ENCODE measurements at regions not wholly inside any gene's neighbourhood (a gene's known extent, or its start where the extent isn't known, plus 50 kb on each side); places are given as distances from the start of the nearest gene placed in this dataset.

GRCh38 chr1:11364170-11364569 is 91.2 kb downstream of the UBIAD1 start:
- TF ChIP-seq CTCF (IDR thresholded peaks at IDR 0.05): peak in 1 of 4 experiments; percentile 15
- no peak for TF ChIP-seq POLR2A (IDR thresholded peaks at IDR 0.05)
- no peak for TF ChIP-seq POLR2AphosphoS5 (IDR thresholded peaks at IDR 0.05)
